Upper lobe of left lung (tissue), 4 donors: ENCODE measurements at regions not wholly inside any gene's neighbourhood (a gene's known extent, or its start where the extent isn't known, plus 50 kb on each side); places are given as distances from the start of the nearest gene placed in this dataset.

Experiments used
- POLR2A ChIP-seq, 4 donors: fragments of 450-650 bp; IDR thresholded peaks; one replicate each; pipeline ENCODE4 v1.5.1; 2016 to 2017; ENCODE audit warnings: antibody characterized with exemption in 4 of 4, mild to moderate bottlenecking in 2 of 4
- POLR2AphosphoS5 ChIP-seq, 2 donors: sonication (generic); formaldehyde crosslinking; IDR thresholded peaks; one replicate each; pipeline ENCODE4 v1.5.1; 2017; ENCODE audit warnings: antibody characterized with exemption in 2 of 2
- TF ChIP-seq, protein P1 (sequence below), 6 experiments: fragments of 450-650 bp in 4 of 6; fragments of 200-600 bp in 2 of 6; sonication (generic) in 2 of 6; IDR thresholded peaks; one replicate each; pipeline ENCODE4 v1.5.1; 2016 to 2019; ENCODE audit warnings: antibody characterized with exemption in 6 of 6

DNA sequence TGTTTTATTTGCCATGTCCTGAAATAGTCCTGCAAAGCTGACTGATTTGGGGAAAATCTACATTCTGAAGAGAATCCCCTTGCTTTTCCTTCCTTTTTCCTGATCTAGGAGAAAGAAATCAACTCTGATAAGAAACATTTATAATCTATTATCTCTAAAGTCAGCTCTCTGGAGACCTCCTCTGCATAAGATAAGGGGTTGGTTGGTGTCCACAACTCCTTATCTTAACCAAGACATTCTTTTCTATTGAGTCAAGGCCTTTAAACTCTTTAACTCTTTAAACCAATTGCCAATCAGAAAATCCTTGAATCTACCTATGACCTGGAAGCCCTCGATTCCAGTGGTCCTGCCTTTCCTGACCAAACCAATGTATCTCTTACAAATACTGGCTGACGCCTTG is 373.6 kb upstream of the RASGEF1B start:
- TF ChIP-seq POLR2AphosphoS5 (IDR thresholded peaks at IDR 0.05) (no peak), POLR2A (IDR thresholded peaks at IDR 0.05) (no peak)
- TF ChIP-seq, protein P1, sequence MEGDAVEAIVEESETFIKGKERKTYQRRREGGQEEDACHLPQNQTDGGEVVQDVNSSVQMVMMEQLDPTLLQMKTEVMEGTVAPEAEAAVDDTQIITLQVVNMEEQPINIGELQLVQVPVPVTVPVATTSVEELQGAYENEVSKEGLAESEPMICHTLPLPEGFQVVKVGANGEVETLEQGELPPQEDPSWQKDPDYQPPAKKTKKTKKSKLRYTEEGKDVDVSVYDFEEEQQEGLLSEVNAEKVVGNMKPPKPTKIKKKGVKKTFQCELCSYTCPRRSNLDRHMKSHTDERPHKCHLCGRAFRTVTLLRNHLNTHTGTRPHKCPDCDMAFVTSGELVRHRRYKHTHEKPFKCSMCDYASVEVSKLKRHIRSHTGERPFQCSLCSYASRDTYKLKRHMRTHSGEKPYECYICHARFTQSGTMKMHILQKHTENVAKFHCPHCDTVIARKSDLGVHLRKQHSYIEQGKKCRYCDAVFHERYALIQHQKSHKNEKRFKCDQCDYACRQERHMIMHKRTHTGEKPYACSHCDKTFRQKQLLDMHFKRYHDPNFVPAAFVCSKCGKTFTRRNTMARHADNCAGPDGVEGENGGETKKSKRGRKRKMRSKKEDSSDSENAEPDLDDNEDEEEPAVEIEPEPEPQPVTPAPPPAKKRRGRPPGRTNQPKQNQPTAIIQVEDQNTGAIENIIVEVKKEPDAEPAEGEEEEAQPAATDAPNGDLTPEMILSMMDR (IDR thresholded peaks at IDR 0.05), result no peak
